Stomach (tissue), 4 donors: ENCODE measurements at regions not wholly inside any gene's neighbourhood (a gene's known extent, or its start where the extent isn't known, plus 50 kb on each side); places are given as distances from the start of the nearest gene placed in this dataset.
"Not testable (repeated sequence)": the region's sequence is repeated elsewhere in the genome, so short reads cannot be mapped to it uniquely, and the experiment has no call there.

Source experiments
- CTCF ChIP-seq, 7 experiments: fragments of 450-650 bp in 4 of 7; fragments of 200-600 bp in 3 of 7; sonication (generic) in 3 of 7; IDR thresholded peaks; one replicate each; pipeline ENCODE4 v1.5.1; 2016 to 2019; ENCODE audit warnings: antibody characterized with exemption in 7 of 7, control low read depth in 2 of 7, mild to moderate bottlenecking in 1 of 7
- EP300 ChIP-seq: sonication (generic); formaldehyde crosslinking; IDR thresholded peaks from one replicate; pipeline ENCODE4 v1.6.1; 2017; ENCODE audit warnings: antibody characterized with exemption
- POLR2A ChIP-seq, 4 donors: fragments of 450-650 bp; IDR thresholded peaks; one replicate each; pipeline ENCODE4 v1.6.1; 2016; ENCODE audit warnings: antibody characterized with exemption in 4 of 4, control low read depth in 2 of 4, mild to moderate bottlenecking in 1 of 4, moderate library complexity in 1 of 4

- not testable (repeated sequence) for TF ChIP-seq POLR2A (IDR thresholded peaks at IDR 0.05); CTCF (IDR thresholded peaks at IDR 0.05); EP300
Observed at GRCh38 chr9:97182532-97182931, 124.9 kb upstream of the CCDC180 start.
